B cell (primary cell): ENCODE measurements at regions not wholly inside any gene's neighbourhood (a gene's known extent, or its start where the extent isn't known, plus 50 kb on each side); places are given as distances from the start of the nearest gene placed in this dataset.

ENCODE experiments used
- ATAC-seq: fragments of 200-7000 bp; cut with Tn5 transposase; one replicate; pipeline ENCODE4 v1.10.0; 2021; ENCODE audit warnings: low read depth, mild to moderate bottlenecking, moderate number of reproducible peaks, moderate library complexity
- CTCF ChIA-PET: fragments of 350-600 bp; sonication (Branson Sonifier 250); formaldehyde crosslinking; loops from one replicate; lab custom pipeline; 2021; ENCODE audit warnings: antibody characterized with exemption, inconsistent platforms; lab: Charles Lee
- POLR2A ChIA-PET: fragments of 350-600 bp; sonication (Branson Sonifier 250); formaldehyde crosslinking; loops from one replicate; lab custom pipeline; 2021; ENCODE audit warnings: antibody characterized with exemption; lab: Charles Lee
- DNase-seq: peaks from one replicate; pipeline ENCODE4 v3.0.0; 2013
- H2AFZ ChIP-seq: 2 replicates; pipeline ENCODE4 v1.6.1; 2012; ENCODE audit warnings: mild to moderate bottlenecking, low read depth, low read length; ENCODE audit not compliant: insufficient read depth, poor library complexity, severe bottlenecking
- H3K27ac ChIP-seq, 2 donors: 1 replicate in 1 of 2; 2 replicates in 1 of 2; pipeline ENCODE4 v1.5.1; 2012 to 2013; ENCODE audit warnings: low read length in 2 of 2, mild to moderate bottlenecking in 2 of 2, moderate library complexity in 1 of 2
- H3K27me3 ChIP-seq, 4 experiments: fragments of 200-600 bp in 1 of 4; sonication (generic) in 1 of 4; replicated peaks in 1 of 4; 1 replicate in 2 of 4; 2 replicates in 2 of 4; pipeline versions ENCODE4 v1.6.1 to v1.7.0; 2013 to 2016; ENCODE audit warnings: low read length in 3 of 4, mild to moderate bottlenecking in 2 of 4, mixed read lengths in 1 of 4, moderate library complexity in 1 of 4; ENCODE audit not compliant: insufficient read depth in 4 of 4, control insufficient read depth in 3 of 4; ENCODE audit errors: control extremely low read depth in 1 of 4
- H3K36me3 ChIP-seq, 2 experiments: replicated peaks in 1 of 2; 1 replicate in 1 of 2; 2 replicates in 1 of 2; pipeline versions ENCODE4 v1.6.1 to v1.7.1; 2013; ENCODE audit warnings: low read length in 1 of 2; ENCODE audit not compliant: insufficient read depth in 2 of 2, control insufficient read depth in 1 of 2; ENCODE audit errors: control extremely low read depth in 1 of 2, extremely low read depth in 1 of 2
- H3K4me1 ChIP-seq, 2 donors: fragments of 200-600 bp in 1 of 2; sonication (generic) in 1 of 2; 1 replicate in 1 of 2; 2 replicates in 1 of 2; pipeline versions ENCODE4 v1.5.1 to v1.6.1; 2013 to 2017; ENCODE audit warnings: low read length in 2 of 2; ENCODE audit not compliant: control insufficient read depth in 2 of 2, insufficient read depth in 2 of 2
- H3K4me2 ChIP-seq: replicated peaks from 2 replicates; pipeline ENCODE3; 2012; ENCODE audit warnings: mild to moderate bottlenecking, low read depth, low read length; ENCODE audit not compliant: poor library complexity, severe bottlenecking
- H3K4me3 ChIP-seq, 5 experiments: fragments of 200-600 bp in 1 of 5; sonication (generic) in 1 of 5; 1 replicate in 3 of 5; 2 replicates in 2 of 5; pipeline versions ENCODE4 v1.5.1 to v1.7.0; 2011 to 2016; ENCODE audit warnings: low read length in 4 of 5, mild to moderate bottlenecking in 4 of 5, low read depth in 2 of 5, control low read depth in 1 of 5, moderate library complexity in 1 of 5; ENCODE audit not compliant: insufficient read depth in 1 of 5; ENCODE audit errors: control extremely low read depth in 1 of 5, extremely low read depth in 1 of 5
- H3K79me2 ChIP-seq: fragments of 200-600 bp; sonication (generic); one replicate; pipeline ENCODE4 v1.6.0; 2016; ENCODE audit warnings: low read length; ENCODE audit not compliant: control insufficient read depth, insufficient read depth
- H3K9ac ChIP-seq: fragments of 200-600 bp; sonication (generic); 2 replicates; pipeline ENCODE4 v1.6.1; 2017; ENCODE audit warnings: mild to moderate bottlenecking, low read length, moderate library complexity
- H3K9me3 ChIP-seq, 3 donors: one replicate each; pipeline versions ENCODE4 v1.6.1 to v1.7.1; 2013; ENCODE audit warnings: low read length in 2 of 3; ENCODE audit not compliant: control insufficient read depth in 2 of 3, insufficient read depth in 1 of 3; ENCODE audit errors: control extremely low read depth in 1 of 3
- H4K20me1 ChIP-seq: 2 replicates; pipeline ENCODE4 v1.6.0; 2012; ENCODE audit warnings: mild to moderate bottlenecking, low read length; ENCODE audit not compliant: insufficient read depth, control insufficient read depth, poor library complexity, severe bottlenecking
- H3K27ac Mint-ChIP-seq: one replicate; pipeline ENCODE4 v1.8.0; 2021; ENCODE audit warnings: mixed read lengths
- H3K27me3 Mint-ChIP-seq: one replicate; pipeline ENCODE4 v1.8.0; 2021; ENCODE audit warnings: mixed read lengths
- H3K4me1 Mint-ChIP-seq: one replicate; pipeline ENCODE4 v1.8.0; 2021; ENCODE audit warnings: mixed read lengths
- H3K4me3 Mint-ChIP-seq: one replicate; pipeline ENCODE4 v1.8.0; 2021; ENCODE audit warnings: mixed read lengths
- H3K9me3 Mint-ChIP-seq: one replicate; pipeline ENCODE4 v1.8.0; 2022; ENCODE audit warnings: mixed read lengths; ENCODE audit not compliant: insufficient read depth
- EZH2 ChIP-seq: IDR thresholded peaks from 2 replicates; pipeline ENCODE4 v1.6.1; 2012; ENCODE audit warnings: borderline replicate concordance, low read depth, mild to moderate bottlenecking, moderate library complexity, low read length; ENCODE audit not compliant: insufficient read depth, poor library complexity, severe bottlenecking
- WGBS: methylation state at CpG from one replicate; pipeline ENCODE4 v1.1.5; 2013; ENCODE audit warnings: missing lambda C conversion rate; ENCODE audit not compliant: insufficient coverage; 5-methylcytosine and 5-hydroxymethylcytosine counted together
- intact Hi-C: fragments of 100-400 bp; cut with micrococcal nuclease; formaldehyde crosslinking; loops from one replicate; pipeline ENCODE4 v1.10.0; 2022
- TF ChIP-seq, protein P1 (sequence below): fragments of 200-600 bp; IDR thresholded peaks from one replicate; pipeline ENCODE4 v1.8.0; 2022; ENCODE audit warnings: antibody characterized with exemption, mild to moderate bottlenecking

DNA sequence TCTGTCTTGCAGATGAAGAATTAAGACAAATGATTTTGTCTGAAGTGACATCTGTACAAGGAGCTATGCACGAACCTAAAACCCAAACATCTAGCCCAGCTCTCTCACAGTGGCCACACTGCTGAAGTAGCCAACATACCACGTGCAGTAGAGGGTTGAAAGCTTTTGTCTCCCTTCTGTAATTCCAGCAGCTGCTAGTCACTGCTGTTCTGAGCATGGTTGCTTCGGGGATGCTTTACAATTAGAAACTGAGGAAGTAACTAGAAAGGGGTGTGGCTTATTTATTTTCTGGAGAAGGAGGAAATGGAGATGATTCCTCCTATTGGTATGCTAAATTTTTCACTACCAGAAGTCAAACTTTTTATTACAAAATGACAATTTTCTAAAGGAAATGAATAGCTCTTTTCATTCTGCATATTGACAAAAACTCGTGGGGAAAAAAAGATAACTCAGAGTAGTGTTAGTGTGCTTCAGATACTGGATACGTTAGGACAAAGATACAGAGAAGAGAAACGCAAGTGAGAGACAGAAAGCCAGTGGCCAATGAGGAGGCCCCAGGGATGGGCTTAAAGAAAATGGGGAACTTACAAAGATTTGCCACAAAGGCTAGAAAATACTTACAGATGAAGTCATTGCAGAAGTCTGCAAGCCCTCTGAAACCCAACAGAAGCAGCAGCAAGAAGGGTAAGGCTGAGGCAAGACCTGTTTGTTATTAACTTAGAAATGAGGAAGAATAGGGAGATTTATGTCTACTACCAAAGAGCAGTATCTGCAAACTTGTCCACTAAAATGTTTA is 192.7 kb upstream of the MIR17HG start:
- Histone ChIP-seq H3K9ac (no peak overlapping the region), H2AFZ (no peak overlapping the region), H3K4me3 (no peak overlapping the region), H3K79me2 (no peaks in the 10 kb centered on the region), H3K36me3 (no peaks in the 10 kb centered on the region), H3K27ac (no peak overlapping the region), H3K27me3 (no peaks in the 10 kb centered on the region), H4K20me1 (no peaks in the 10 kb centered on the region), H3K4me1 (no peaks in the 10 kb centered on the region), H3K9me3 (no peaks in the 10 kb centered on the region), H3K4me2 (no peak overlapping the region)
- TF ChIP-seq EZH2, result no peak
- TF ChIP-seq, protein P1, sequence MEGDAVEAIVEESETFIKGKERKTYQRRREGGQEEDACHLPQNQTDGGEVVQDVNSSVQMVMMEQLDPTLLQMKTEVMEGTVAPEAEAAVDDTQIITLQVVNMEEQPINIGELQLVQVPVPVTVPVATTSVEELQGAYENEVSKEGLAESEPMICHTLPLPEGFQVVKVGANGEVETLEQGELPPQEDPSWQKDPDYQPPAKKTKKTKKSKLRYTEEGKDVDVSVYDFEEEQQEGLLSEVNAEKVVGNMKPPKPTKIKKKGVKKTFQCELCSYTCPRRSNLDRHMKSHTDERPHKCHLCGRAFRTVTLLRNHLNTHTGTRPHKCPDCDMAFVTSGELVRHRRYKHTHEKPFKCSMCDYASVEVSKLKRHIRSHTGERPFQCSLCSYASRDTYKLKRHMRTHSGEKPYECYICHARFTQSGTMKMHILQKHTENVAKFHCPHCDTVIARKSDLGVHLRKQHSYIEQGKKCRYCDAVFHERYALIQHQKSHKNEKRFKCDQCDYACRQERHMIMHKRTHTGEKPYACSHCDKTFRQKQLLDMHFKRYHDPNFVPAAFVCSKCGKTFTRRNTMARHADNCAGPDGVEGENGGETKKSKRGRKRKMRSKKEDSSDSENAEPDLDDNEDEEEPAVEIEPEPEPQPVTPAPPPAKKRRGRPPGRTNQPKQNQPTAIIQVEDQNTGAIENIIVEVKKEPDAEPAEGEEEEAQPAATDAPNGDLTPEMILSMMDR, result no peak
- H3K4me1 Mint-ChIP-seq, result no peaks in the 10 kb centered on the region
- CTCF ChIA-PET, result no interaction called here
- peaks cover 7% of the 10 kb centered on the region for H3K27me3 Mint-ChIP-seq
- DNase-seq, result no peak
- H3K4me3 Mint-ChIP-seq, result no peak overlapping the region
- H3K27ac Mint-ChIP-seq, result no peak overlapping the region
- intact Hi-C loops, result no loop called here
- H3K9me3 Mint-ChIP-seq, result no peaks in the 10 kb centered on the region
- POLR2A ChIA-PET, result no interaction called here
- 76% methylated on average over 5 of the region's 6 CpGs for WGBS
- no peak for ATAC-seq

DNA sequence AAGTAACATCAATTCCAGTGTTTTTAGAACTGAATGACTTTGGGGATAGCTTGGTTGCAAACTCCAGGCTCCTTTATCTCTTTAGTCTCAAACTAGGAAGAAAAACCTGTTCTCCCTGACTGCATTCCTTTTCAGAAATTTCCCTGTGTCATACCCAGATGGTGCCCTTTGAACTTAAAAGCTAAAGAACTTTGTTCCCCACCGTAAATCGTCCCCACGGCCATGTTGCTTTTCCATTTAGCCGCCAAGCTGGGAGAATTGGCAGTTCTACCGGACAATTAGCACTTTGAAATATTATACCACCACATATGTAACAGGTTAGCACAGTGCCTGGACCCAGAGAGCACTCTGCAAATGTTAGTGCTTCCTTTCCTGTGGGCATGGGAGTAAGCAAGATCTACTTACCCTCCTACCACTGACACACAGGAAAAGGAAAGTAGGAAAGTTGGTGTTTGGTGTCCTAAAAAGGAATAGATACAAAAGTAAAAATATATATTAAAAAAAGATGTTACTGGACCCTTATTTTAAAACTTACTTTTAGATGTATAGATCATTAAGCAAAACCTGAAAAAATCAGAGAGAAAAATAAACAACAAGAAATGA is 191.9 kb upstream of the MIR17HG start:
- intact Hi-C loops, result no loop called here
- POLR2A ChIA-PET, result no interaction called here

More for the DNA sequence above, 191.9 kb upstream of the MIR17HG start:
- Histone ChIP-seq H3K27me3 (no peaks in the 10 kb centered on the region), H3K9me3 (no peaks in the 10 kb centered on the region), H2AFZ (no peak overlapping the region), H3K79me2 (no peaks in the 10 kb centered on the region), H3K36me3 (no peaks in the 10 kb centered on the region), H3K9ac (no peak overlapping the region), H4K20me1 (no peaks in the 10 kb centered on the region), H3K4me1 (no peaks in the 10 kb centered on the region), H3K4me3 (no peak overlapping the region), H3K4me2 (no peak overlapping the region), H3K27ac (no peak overlapping the region)
- Mint-ChIP-seq H3K4me1 (no peaks in the 10 kb centered on the region), H3K9me3 (no peaks in the 10 kb centered on the region), H3K27me3 (peaks cover 7% of the 10 kb centered on the region), H3K27ac (no peak overlapping the region), H3K4me3 (no peak overlapping the region)
- DNase-seq, result no peak
- CTCF ChIA-PET, result no interaction called here
- 69% methylated on average over 5 of the region's 5 CpGs for WGBS
- TF ChIP-seq, protein P1, result no peak
- no peak for TF ChIP-seq EZH2
- ATAC-seq, result no peak
